NCI-H2227 treated with DMSO at 0.1 percent for 48 hours (cell line): ENCODE measurements at regions not wholly inside any gene's neighbourhood (a gene's known extent, or its start where the extent isn't known, plus 50 kb on each side); places are given as distances from the start of the nearest gene placed in this dataset.

ENCODE experiments used
- DNase-seq: peaks from one replicate; lab custom pipeline; 2025; lab: John Stamatoyannopoulos, UW

DNA sequence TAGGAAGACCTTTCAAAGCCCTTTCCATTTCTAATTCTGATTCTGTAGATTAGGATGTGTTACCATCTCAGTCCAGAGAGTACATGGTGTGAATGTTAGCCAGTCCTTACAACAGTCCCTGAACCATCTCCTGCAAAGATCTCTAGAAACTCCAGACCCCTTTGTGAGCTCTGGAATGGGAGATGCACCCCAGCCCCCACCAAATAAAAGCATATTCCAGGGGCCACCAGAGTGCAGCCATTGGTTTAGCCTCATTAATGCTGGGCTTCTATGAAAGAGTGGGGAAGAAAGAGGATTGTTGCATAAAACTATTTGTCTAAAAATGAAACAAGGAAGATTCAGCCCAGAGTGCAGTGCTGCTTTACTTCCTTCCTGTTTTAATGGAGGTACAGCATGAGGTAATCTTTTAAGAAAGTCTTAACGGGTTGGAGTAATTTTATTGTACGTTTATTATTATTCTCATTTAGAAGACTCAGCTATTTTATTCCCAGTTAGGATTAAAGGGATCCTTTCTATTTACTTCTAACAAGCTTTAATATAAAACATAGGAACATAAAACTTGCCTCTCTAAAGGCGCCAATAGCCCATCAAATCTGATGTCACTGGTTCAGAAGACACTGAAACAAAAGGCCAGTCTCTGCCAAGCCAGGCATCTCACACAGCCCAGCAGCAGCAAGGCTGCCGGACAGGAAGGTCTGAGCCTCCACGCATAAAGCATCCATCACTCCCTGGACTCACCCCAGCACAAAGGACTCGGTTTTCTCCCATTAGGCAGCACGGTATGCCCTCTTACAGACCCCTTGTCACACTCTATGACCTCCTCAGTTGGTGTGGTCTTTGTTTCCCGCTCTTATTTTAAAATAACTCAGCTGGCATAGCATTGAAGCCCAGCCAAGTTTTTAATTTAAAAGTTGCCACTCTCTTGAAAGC lies 203.9 kb upstream of the BLID start:
- DNase-seq: peak; percentile 10

DNA sequence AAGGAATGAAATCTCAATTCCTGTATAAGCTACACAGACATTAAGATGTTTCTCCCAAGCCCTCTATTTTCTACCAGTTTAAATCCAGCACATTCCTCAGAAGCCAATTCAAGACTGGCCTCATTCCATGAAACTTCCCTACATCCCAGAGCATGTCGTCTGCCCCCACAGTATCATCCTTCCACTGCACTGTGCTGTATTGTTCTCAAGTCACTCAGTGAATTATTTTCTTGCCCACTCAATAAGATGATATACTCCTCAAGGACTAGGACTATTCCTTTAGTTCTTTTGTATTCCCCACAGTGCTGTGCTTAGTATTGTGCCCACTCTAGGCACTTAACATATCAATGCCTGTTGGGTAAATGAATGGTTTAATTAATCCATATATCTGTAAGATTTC lies 203.1 kb upstream of the BLID start:
- no peak for DNase-seq

DNA sequence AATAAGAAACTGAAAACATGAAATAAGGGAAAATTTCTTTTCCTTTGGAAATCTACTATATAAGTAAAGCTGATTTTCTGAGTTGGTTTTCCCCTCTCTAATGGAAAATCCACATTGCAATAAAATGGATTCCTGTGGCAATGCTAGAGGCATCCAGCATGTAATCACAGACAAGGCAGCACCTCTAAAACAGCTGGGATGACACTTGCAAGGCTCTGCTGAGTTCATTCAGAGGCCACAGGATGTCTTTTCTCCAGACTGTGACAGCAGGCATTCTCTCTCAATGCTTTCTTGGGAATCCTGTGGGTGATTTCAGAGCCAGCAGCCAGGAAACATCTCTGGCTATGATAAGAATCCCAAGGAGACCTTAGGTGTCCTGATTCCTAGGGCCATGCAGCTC lies 201.3 kb upstream of the BLID start:
- DNase-seq: peak; percentile 30

DNA sequence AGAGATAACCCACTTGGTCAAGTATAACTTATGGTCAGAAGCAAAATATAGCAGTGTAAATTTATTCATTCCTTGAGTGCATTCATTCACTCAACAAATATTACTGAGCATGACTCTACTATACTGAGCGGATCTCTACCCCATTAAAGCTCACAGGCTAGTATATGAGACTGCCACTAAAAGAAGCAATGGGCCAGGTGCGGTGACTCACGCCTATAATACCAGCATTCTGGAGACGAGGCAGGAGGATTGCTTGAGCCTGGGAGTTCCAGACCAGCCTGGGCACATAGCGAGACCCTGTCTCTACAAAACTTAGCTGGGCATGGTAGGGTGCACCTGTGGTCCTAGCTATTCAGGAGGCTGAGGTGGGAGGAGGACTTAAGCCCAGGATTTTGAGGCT lies 197.6 kb upstream of the BLID start:
- no peak for DNase-seq

DNA sequence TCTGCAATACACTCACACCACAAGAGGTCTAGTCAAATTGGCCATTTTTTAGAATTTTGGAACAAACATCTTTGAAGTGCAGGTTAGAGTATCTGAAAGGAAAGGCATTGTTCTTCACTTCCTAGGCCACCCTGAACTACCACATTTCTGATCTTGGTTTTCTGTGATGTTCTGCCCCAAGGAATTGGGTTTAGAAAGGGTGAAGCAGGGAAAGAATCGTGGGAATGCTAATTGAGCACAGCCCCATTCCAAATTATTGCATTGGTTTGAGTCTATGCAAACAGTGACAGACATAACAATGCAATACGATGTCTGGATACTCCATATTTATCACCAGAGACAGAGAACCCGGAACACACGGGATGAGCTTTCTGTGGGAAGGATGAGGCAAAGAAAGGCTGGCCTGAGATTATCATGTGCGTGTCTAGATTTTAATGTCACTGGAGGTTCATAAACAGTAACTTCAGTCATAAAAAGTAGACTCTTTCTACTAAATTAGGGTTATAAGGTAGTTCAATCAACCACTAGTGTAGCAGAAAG lies 195.3 kb upstream of the BLID start:
- DNase-seq: no peak

DNA sequence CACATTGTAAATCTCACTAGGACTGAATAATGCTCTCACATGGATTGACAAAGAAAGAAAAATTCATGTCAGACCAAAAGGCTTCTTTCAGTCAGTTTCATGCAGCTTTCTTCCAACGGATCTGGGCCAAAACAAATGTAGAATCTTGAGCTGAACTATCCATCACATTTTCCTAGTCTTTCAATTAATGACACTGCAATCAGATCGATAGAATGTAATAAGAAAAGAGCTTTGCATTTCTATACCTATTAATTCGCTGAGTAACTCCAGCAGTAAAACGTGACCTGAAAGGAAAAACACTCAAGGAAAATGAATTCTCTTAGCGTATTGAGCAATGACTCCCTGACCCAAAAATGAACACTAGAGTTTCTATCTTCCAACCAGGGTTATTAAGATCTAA lies 194.8 kb upstream of the BLID start:
- peak; percentile 68 for DNase-seq

DNA sequence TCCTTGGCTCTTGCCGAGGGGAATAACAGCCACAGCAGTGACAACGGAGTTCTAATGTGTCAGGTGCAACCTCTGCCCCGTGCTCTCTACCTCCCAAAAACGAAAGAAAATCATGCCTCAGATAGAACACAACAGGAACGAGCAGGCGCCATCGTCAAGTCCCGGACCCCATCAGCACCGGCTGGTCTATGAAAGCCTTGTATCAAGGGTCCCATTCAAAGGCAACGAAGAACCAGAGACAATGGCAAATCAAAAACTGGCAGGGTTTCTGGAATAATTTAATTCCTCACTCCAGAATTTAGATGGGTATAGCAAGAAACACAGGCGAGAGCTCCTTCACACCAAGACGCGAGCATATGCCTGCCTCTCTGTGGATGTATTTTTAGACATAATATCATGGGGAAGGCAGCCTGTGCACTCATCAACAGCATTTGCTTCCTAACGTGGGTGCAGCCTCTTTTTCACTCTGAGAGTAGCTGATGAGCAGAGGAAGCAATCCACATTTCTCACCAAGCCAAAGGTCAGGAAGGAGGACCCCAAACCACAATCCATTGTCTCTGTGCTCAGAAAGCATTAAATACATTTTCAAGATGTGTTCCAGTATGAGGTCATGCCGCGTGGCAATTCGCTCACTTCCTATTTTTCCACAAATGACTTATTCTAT lies 193.4 kb upstream of the BLID start:
- DNase-seq: peak; percentile 82

DNA sequence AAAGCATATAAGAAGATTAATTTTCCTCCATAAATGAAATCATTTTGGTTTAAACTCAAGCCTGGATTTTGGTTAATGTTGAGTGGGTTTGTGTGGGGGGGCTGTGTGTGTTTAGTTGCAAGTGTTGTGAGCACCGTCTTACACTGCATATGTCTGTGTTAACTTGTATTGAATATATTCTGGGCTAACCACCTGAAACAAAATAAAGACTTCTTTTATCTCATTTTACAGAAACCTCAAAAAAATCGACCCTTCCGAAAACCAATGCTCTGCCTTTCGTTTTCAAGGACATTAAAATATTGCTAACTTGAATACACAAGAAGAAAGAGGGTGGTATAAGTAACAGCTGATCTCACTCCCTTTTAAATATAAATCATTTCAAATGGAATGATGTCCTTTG lies 192.2 kb upstream of the BLID start:
- no peak for DNase-seq

DNA sequence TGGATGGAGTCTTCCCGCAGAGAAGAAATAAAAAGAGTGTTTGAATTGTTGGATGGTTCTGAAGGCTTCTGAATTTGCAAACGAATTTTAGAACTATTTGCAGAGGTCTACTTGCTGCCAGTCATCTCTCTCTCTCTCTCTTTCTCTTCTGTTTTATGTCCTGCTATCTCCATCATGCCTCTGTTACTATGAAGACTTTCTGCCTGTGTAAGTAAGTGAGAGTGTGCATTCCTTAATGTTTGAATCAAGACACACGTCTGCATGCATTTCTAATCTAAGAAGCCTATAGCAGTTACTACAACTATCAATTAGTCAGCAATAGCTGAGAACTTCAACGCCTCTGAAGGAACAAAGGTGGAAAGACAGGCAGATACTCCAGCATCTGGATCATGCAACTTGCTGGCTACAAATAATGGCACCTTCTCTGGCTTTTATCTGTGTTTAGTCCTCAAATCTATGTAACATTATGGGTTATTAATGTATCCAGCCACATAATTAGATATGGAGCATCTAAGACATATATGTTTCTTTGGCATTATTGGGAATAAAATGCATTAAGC lies 191.5 kb upstream of the BLID start:
- DNase-seq: peak; percentile 61

DNA sequence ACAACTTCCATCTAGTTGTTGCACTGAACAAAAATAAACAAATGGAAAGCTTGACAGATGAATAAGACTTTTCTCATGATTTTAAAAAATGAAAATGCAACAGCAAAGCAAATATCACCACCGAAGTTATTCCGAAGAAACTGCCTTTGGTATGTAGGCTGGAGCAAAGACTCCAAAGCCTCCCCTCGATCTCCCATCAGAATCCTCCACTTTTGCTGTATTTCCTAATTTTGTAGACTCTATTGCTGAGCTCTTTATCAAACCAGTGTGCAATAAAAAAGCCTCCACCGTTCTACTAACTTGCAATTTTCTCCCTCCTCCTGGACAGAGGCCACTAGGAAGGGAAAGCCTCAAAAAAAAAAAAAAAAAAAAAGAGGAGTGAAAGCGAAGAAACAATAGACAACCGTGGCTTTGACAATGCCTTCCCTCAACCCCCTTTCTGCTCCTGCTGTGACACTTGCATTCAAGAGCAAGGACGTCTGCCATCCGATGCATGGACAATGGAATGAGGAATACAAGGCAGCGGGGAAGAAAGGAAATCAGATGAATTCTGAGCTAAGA lies 190.9 kb upstream of the BLID start:
- DNase-seq: peak; percentile 78

DNA sequence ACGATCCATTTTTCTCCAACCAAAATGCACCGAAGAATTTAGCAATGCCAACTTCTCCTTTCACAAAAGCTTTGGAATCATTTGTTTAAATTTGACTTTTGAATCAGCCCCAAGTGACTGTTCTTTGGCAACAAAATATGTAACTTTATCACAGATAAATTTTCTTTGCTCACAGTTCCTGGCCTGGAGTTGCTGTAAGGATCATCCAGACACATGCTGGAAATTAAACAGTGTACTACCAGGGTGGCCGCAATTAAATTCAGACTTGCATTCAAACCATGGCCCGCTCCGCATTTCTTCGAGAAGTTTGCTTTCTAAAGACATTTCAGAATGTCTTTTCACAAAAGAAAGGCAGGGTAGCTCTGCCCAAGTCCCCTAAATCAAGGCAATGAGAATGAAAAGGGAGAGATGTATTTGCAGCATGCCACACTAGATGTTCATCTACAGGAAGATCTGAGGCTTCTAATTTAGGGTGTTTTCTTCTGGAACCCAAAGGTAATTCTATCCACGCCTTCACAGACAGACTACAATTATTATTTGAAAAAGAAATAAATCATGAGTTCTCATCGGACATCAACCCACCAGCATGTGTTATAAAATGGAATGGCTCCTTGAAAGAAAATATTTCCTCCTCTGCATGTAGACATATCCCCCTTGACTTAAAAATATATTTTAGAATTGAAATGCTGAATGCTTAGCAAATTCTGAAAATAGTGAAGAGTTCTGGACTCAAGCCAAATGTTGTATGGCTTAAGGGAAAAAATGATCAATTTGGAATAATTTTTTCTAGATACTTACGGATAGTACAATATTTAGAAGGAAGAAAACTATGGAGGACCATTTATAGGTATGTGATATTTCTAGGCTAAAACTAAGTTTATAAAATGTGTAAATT lies 189.7 kb upstream of the BLID start:
- DNase-seq: peak; percentile 27

DNA sequence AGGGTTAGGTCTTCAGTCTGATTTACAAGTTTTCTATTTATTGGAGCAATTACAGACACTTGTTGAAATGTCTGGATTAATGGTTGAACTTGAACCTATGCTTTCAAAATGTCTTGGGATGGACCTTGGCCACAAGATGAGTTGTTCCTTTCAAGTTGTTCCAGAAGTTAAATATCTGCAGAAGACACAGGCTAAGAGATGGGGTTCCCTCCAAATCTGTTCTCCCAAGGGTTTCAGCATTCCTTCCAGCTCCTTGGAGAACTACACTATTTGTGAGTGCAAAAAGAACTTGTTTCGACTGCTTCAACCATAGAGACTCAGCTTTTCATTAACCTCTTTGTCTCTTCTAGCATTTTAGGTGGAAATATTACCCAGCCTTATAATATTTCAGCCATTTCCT lies 189.0 kb upstream of the BLID start:
- no peak for DNase-seq

DNA sequence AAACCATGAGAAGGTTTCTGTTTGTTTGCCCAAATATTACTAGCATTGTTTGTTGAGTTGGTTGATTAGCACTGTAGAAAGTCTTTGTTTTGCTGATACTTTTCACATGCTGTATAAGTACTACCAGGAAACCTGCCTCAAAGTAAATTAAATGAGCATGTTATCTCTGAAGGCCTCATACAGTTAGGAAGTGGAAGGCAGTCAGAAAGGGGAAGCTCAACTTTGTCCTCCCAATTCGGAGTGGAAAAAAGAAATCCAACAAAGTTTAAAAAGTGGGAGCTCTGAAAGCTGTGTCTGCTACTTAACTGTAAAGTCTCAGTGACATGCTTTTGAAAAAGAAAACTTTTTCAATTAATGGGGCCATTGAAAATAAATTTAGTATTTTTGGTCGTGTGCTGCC lies 188.3 kb upstream of the BLID start:
- no peak for DNase-seq

DNA sequence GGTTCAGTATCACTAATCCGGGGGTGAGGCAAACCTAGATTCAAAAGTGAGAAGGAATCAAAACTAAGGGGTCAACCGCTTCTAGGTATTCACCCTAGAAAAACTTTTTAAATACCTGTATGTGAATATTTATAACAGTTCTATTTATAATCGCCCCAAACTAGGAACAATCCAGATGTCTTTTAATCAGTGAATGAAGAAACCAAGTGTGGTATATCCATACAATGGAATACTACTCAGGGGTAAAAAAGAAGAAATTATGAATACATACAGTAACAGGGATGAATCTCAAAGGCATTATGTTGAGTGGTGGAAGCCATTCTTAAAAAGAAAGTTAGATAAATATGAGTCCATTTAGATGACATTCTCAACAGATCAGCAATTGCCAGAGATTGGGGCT lies 178.0 kb upstream of the BLID start:
- DNase-seq: no peak

DNA sequence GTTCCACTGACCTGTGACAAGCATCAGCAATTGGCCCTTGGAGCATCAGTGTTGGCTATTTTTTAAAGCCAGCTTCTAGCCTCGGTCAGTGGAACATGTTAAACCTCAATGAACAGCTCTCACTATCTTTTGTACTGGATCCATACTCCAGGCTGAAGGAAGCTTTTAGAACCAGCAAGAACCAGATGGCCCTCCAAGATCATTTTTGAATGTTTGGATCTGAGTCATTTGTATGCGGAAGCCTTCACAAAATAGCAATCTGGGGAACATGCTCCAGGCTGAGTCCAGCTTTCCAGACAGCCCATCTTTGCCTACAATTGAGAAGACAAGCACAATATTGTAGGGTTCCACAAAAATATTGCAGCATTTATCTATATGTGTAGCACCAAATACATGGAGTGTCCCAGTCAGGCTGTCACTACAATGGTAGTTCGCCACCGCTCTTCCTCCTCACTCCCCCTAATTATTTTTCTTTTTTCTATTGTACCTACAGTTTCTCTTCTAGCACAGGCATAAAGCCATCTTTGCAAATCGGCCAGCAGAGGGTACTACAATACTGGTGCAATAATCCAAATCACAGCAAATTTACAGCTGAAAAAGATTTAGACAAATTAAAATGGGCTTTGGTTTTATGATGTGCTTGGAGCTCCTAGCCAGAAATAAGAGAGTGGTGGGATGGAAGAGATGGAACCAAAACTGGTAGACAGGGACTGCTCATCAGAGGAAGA lies 177.4 kb upstream of the BLID start:
- no peak for DNase-seq

DNA sequence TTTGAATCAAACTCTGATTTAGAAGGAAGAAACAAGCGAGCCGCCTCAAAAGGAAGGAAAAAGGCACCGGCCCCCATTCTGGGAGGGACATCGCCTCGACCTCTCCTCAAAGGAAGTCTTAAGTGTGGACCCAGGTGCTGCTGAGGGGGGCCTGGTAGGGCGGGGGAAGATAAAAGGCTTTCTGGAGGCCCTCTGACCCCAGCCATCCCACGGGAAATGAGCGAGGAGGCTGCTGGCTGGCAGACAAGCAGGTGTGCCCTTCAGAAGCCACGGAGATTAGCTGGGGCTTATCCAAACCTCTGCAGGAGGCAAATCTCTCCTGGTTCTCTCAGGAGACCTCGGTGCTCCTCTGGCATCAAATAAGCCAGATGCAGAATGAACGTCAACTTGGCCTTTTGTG lies 171.4 kb upstream of the BLID start:
- DNase-seq: peak; percentile 33

DNA sequence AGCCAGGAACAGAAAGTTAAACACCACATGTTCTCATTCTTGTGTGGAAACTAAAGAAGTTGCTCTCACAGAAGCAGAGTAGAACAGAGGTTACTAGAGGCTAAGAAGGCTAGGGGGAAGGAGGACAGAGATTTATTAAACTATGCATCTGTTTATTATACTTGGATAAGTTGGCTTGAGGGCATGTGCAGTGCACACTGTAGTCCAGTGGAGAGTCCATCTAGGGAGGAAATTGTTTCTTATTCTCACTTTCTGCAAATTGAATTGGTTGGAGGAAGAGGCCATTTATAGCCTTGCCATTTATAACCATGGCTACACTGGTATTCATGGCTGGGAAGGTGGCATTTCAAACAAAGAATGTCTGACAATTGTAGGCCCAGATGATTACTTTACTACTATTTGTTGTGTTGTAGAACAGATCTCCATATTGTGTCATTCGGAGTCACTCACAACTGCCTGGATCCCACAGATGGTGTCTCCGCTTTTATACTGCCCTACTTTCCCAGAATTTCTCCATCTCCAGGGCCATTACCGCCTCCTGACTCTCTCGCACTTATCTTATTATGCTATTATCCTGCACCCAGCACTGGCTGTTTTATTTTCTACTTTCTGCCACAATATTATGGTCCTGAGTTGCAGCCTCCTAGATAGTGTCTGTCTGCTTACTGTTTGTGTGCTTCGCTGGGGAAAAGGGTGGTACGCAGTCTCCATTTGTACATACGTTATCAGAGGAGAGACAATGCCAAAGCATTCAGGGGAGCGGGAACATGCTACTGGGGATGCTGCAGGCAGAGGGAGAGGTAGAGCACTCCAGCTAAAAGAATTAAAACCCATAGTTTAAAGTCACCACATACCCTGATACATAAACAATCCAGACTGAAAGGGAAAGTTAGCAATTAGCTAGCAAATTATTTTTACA lies 169.3 kb upstream of the BLID start:
- peak; percentile 78 for DNase-seq

DNA sequence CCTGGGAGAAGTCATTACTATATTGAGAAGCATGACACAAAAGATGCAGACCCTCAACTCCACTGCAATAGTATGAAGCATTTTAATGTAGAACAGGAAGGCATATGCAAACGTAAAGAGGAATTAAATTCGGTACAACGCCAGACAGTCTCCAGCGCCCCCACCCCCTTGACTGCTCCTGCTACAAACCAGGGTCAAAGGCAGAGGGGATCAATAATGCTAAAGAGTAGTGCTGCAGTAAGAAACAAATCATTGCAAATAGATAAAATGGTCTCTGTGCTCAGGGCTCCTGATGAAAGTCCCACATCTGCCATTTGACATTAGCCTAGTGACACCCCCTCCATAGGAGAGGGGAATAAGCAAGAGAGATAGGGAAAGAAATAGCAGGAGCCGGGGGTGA lies 164.9 kb upstream of the BLID start:
- DNase-seq: no peak

DNA sequence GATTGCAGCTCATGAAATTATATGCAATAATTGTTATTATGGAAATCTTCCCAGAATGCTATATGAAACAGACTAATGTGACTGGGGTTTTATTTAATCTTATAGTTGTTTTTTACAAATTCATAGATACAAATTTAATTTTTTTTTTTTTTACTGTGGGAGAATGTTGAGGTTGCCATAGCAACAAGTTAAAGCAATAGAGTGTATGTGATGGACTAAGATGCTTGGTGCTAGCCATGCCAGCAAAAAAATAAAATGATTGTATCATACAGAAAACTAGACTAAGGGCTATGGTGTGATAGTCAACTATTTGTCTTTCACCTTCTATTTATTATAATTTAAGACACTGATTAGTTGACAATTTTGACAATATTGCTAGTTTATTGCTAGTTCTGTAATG lies 163.2 kb upstream of the BLID start:
- DNase-seq: no peak

DNA sequence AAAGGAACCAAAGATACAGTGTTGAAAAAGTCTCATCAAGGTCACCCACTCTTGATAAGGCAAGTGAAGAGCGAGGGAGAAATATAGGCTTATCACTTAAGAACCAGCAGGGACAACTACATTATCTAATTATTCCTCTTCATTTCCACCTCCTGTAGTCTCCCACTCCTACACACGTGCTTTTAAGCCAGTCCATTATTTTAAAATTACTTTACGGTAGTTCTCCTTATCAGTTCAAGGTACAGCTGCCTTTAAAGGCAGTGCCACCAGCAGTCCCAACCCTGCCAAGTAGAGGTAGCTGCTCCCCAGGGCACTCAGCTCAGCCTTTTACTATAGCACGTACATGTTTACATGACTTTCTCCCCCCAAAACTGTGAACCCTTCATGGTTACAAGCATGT lies 161.5 kb upstream of the BLID start:
- peak; percentile 36 for DNase-seq
